Amniotic epithelial cell (primary cell): ENCODE measurements at regions not wholly inside any gene's neighbourhood (a gene's known extent, or its start where the extent isn't known, plus 50 kb on each side); places are given as distances from the start of the nearest gene placed in this dataset.

ENCODE experiments used
- DNase-seq: peaks from one replicate; pipeline ENCODE4 v3.0.0-alpha.2; 2010; ENCODE audit warnings: low read depth

GRCh38 chr1:101317590-101317989 lies 80.8 kb downstream of the S1PR1 start:
- DNase-seq: no peak

GRCh38 chr1:101323535-101323934 lies 86.7 kb downstream of the S1PR1 start:
- no peak for DNase-seq

- no peak for DNase-seq
Observed at GRCh38 chr1:101325144-101325543, 88.3 kb downstream of the S1PR1 start.

- no peak for DNase-seq
Observed at GRCh38 chr1:101330427-101331130, 93.8 kb downstream of the S1PR1 start.

GRCh38 chr1:101331794-101332193 lies 95.0 kb downstream of the S1PR1 start:
- no peak for DNase-seq

GRCh38 chr1:101332633-101333032 lies 95.8 kb downstream of the S1PR1 start:
- DNase-seq: no peak

GRCh38 chr1:101333186-101333585 lies 96.4 kb downstream of the S1PR1 start:
- DNase-seq: no peak

- DNase-seq: no peak
Observed at GRCh38 chr1:101337968-101338367, 101.1 kb downstream of the S1PR1 start.

GRCh38 chr1:101338714-101339430 lies 102.1 kb downstream of the S1PR1 start:
- DNase-seq: no peak

GRCh38 chr1:101344745-101345144 lies 107.9 kb downstream of the S1PR1 start:
- DNase-seq: no peak

- no peak for DNase-seq
Observed at GRCh38 chr1:101346419-101346818, 109.6 kb downstream of the S1PR1 start.

- DNase-seq: no peak
Observed at GRCh38 chr1:101356013-101356412, 119.2 kb downstream of the S1PR1 start.

- no peak for DNase-seq
Observed at GRCh38 chr1:101356604-101357443, 120.0 kb downstream of the S1PR1 start.

GRCh38 chr1:101357444-101357986 lies 120.7 kb downstream of the S1PR1 start:
- DNase-seq: peak; percentile 66

GRCh38 chr1:101360506-101360905 lies 123.7 kb downstream of the S1PR1 start:
- no peak for DNase-seq

GRCh38 chr1:101363891-101364318 lies 127.1 kb downstream of the S1PR1 start:
- no peak for DNase-seq

GRCh38 chr1:101364370-101365120 lies 127.7 kb downstream of the S1PR1 start:
- no peak for DNase-seq

GRCh38 chr1:101365186-101365585 lies 128.4 kb downstream of the S1PR1 start:
- no peak for DNase-seq

- no peak for DNase-seq
Observed at GRCh38 chr1:101365878-101366277, 129.1 kb downstream of the S1PR1 start.

GRCh38 chr1:101366513-101367215 lies 129.8 kb downstream of the S1PR1 start:
- peak; percentile 11 for DNase-seq

- no peak for DNase-seq
Observed at GRCh38 chr1:101367630-101368029, 130.8 kb downstream of the S1PR1 start.
